GM19468 (cell line): ENCODE measurements at regions not wholly inside any gene's neighbourhood (a gene's known extent, or its start where the extent isn't known, plus 50 kb on each side); places are given as distances from the start of the nearest gene placed in this dataset.
"Not testable (repeated sequence)": the region's sequence is repeated elsewhere in the genome, so short reads cannot be mapped to it uniquely, and the experiment has no call there.

Experiments used
- ATAC-seq: cut with Tn5 transposase; IDR thresholded peaks from one replicate; pipeline ENCODE4 v1.9.1; 2021; ENCODE audit warnings: mild to moderate bottlenecking, moderate library complexity, moderate number of reproducible peaks; ENCODE audit not compliant: unreplicated experiment; ENCODE audit errors: extremely low read depth

- no peak for ATAC-seq
Measured at GRCh38 chr10:21368728-21369425, 156.6 kb downstream of the SKIDA1 start.

GRCh38 chr10:21368022-21368582, 157.4 kb downstream of the SKIDA1 start:
- peak; percentile 45 for ATAC-seq

GRCh38 chr10:21366108-21366507, 159.4 kb downstream of the SKIDA1 start:
- ATAC-seq = not testable (repeated sequence)

GRCh38 chr10:21364196-21365114, 161.0 kb downstream of the SKIDA1 start:
- ATAC-seq = no peak

- no peak for ATAC-seq
Measured at GRCh38 chr10:21363731-21364104, 161.8 kb downstream of the SKIDA1 start.

GRCh38 chr10:21363092-21363730, 162.3 kb downstream of the SKIDA1 start:
- no peak for ATAC-seq

GRCh38 chr10:21359202-21359601, 166.3 kb downstream of the SKIDA1 start:
- ATAC-seq = no peak

- ATAC-seq = no peak
Measured at GRCh38 chr10:21355591-21356011, 169.9 kb downstream of the SKIDA1 start.

GRCh38 chr10:21352886-21353285, 172.6 kb downstream of the SKIDA1 start:
- peak; percentile 73 for ATAC-seq

- ATAC-seq = not testable (repeated sequence)
Measured at GRCh38 chr10:21351594-21351993, 173.9 kb downstream of the SKIDA1 start.

GRCh38 chr10:21349912-21350286, 175.6 kb downstream of the SKIDA1 start:
- ATAC-seq = no peak

- no peak for ATAC-seq
Measured at GRCh38 chr10:21347785-21348170, 177.7 kb downstream of the SKIDA1 start.

- ATAC-seq = no peak
Measured at GRCh38 chr10:21347043-21347784, 178.3 kb downstream of the SKIDA1 start.

GRCh38 chr10:21343087-21343486, 182.4 kb downstream of the SKIDA1 start:
- ATAC-seq = no peak

- ATAC-seq = not testable (repeated sequence)
Measured at GRCh38 chr10:21342499-21342898, 183.0 kb downstream of the SKIDA1 start.

GRCh38 chr10:21340331-21340730, 185.2 kb downstream of the SKIDA1 start:
- no peak for ATAC-seq

GRCh38 chr10:21337171-21337792, 188.2 kb downstream of the SKIDA1 start:
- no peak for ATAC-seq

- ATAC-seq = no peak
Measured at GRCh38 chr10:21336476-21337170, 188.9 kb downstream of the SKIDA1 start.
